ENCODE measurements at regions not wholly inside any gene's neighbourhood (a gene's known extent, or its start where the extent isn't known, plus 50 kb on each side); places are given as distances from the start of the nearest gene placed in this dataset.

- H3K27me3 ChIP-seq (ENCODE audit: control insufficient read depth in 2 of 2, insufficient read depth in 1 of 2, low read length in 1 of 2) = no peaks in the 10 kb centered on the region
- H3K27ac ChIP-seq (ENCODE audit: low read depth in 1 of 2, low read length in 1 of 2) = no peak overlapping the region
- H3K36me3 ChIP-seq (ENCODE audit: control insufficient read depth in 2 of 2, insufficient read depth in 2 of 2, low read length in 1 of 2) = no peaks in the 10 kb centered on the region
- no peak overlapping the region for H3K4me3 ChIP-seq (ENCODE audit: low read length in 2 of 2)
- H3K4me1 ChIP-seq (ENCODE audit: control insufficient read depth in 2 of 2, insufficient read depth in 2 of 2, low read length in 2 of 2) = no peaks in the 10 kb centered on the region
- H3K9me3 ChIP-seq (ENCODE audit: control insufficient read depth in 2 of 2, insufficient read depth in 1 of 2, low read length in 1 of 2) = peaks cover 0 to 9% of the 10 kb centered on the region in 2 donors
- 54% methylated on average over 2 of the region's 2 CpGs for WGBS
- DNase-seq (ENCODE audit: low read depth in 6 of 9, low spot score in 9 of 9) = no peak
These were observed 121.4 kb upstream of the NFIA start for GRCh38 chr1:60960891-60961461.

- Histone ChIP-seq H3K27ac (ENCODE audit: low read depth in 1 of 2, low read length in 1 of 2) (no peak overlapping the region), H3K4me1 (ENCODE audit: control insufficient read depth in 2 of 2, insufficient read depth in 2 of 2, low read length in 2 of 2) (no peaks in the 10 kb centered on the region), H3K27me3 (ENCODE audit: control insufficient read depth in 2 of 2, insufficient read depth in 1 of 2, low read length in 1 of 2) (no peaks in the 10 kb centered on the region), H3K9me3 (ENCODE audit: control insufficient read depth in 2 of 2, insufficient read depth in 1 of 2, low read length in 1 of 2) (no peaks in the 10 kb centered on the region), H3K4me3 (ENCODE audit: low read length in 2 of 2) (no peak overlapping the region), H3K36me3 (ENCODE audit: control insufficient read depth in 2 of 2, insufficient read depth in 2 of 2, low read length in 1 of 2) (no peaks in the 10 kb centered on the region)
- no peak for DNase-seq (ENCODE audit: low read depth in 6 of 9, low spot score in 9 of 9)
- WGBS = 94% methylated on average over 1 of the region's 1 CpG
These were observed 122.7 kb upstream of the NFIA start for GRCh38 chr1:60959701-60960100.

- no peak overlapping the region for H3K27ac ChIP-seq (ENCODE audit: low read depth in 1 of 2, low read length in 1 of 2)
- H3K27me3 ChIP-seq (ENCODE audit: control insufficient read depth in 2 of 2, insufficient read depth in 1 of 2, low read length in 1 of 2) = no peaks in the 10 kb centered on the region
- no peak for DNase-seq (ENCODE audit: low read depth in 6 of 9, low spot score in 9 of 9)
- no peaks in the 10 kb centered on the region for H3K4me1 ChIP-seq (ENCODE audit: control insufficient read depth in 2 of 2, insufficient read depth in 2 of 2, low read length in 2 of 2)
- WGBS = 48% methylated on average over 3 of the region's 3 CpGs
- no peaks in the 10 kb centered on the region for H3K9me3 ChIP-seq (ENCODE audit: control insufficient read depth in 2 of 2, insufficient read depth in 1 of 2, low read length in 1 of 2)
- H3K36me3 ChIP-seq (ENCODE audit: control insufficient read depth in 2 of 2, insufficient read depth in 2 of 2, low read length in 1 of 2) = no peaks in the 10 kb centered on the region
- no peak overlapping the region for H3K4me3 ChIP-seq (ENCODE audit: low read length in 2 of 2)
These were observed 124.4 kb upstream of the NFIA start for GRCh38 chr1:60958001-60958400.

- 97% methylated on average over 3 of the region's 3 CpGs for WGBS
- no peak for DNase-seq (ENCODE audit: low read depth in 6 of 9, low spot score in 9 of 9)
- H3K27ac ChIP-seq (ENCODE audit: low read depth in 1 of 2, low read length in 1 of 2) = no peak overlapping the region
These were observed 125.8 kb upstream of the NFIA start for GRCh38 chr1:60956520-60956919.

GRCh38 chr1:60952612-60953111, 129.7 kb upstream of the NFIA start:
- H3K36me3 ChIP-seq (ENCODE audit: control insufficient read depth in 2 of 2, insufficient read depth in 2 of 2, low read length in 1 of 2) = no peaks in the 10 kb centered on the region
- H3K27ac ChIP-seq (ENCODE audit: low read depth in 1 of 2, low read length in 1 of 2) = no peak overlapping the region
- H3K4me1 ChIP-seq (ENCODE audit: control insufficient read depth in 2 of 2, insufficient read depth in 2 of 2, low read length in 2 of 2) = peaks cover 5 to 9% of the 10 kb centered on the region in 2 donors
- DNase-seq (ENCODE audit: low read depth in 6 of 9, low spot score in 9 of 9) = no peak
- no peak overlapping the region for H3K4me3 ChIP-seq (ENCODE audit: low read length in 2 of 2)
- no peaks in the 10 kb centered on the region for H3K9me3 ChIP-seq (ENCODE audit: control insufficient read depth in 2 of 2, insufficient read depth in 1 of 2, low read length in 1 of 2)
- 97% methylated on average over 10 of the region's 10 CpGs for WGBS
- no peaks in the 10 kb centered on the region for H3K27me3 ChIP-seq (ENCODE audit: control insufficient read depth in 2 of 2, insufficient read depth in 1 of 2, low read length in 1 of 2)

More at GRCh38 chr1:60956520-60956919, 125.8 kb upstream of the NFIA start:
- Histone ChIP-seq H3K36me3 (ENCODE audit: control insufficient read depth in 2 of 2, insufficient read depth in 2 of 2, low read length in 1 of 2) (no peaks in the 10 kb centered on the region), H3K4me1 (ENCODE audit: control insufficient read depth in 2 of 2, insufficient read depth in 2 of 2, low read length in 2 of 2) (no peaks in the 10 kb centered on the region), H3K27me3 (ENCODE audit: control insufficient read depth in 2 of 2, insufficient read depth in 1 of 2, low read length in 1 of 2) (no peaks in the 10 kb centered on the region), H3K4me3 (ENCODE audit: low read length in 2 of 2) (no peak overlapping the region), H3K9me3 (ENCODE audit: control insufficient read depth in 2 of 2, insufficient read depth in 1 of 2, low read length in 1 of 2) (no peaks in the 10 kb centered on the region)

GRCh38 chr1:60950224-60951063, 131.9 kb upstream of the NFIA start:
- no peak for DNase-seq (ENCODE audit: low read depth in 6 of 9, low spot score in 9 of 9)
- Histone ChIP-seq H3K27ac (ENCODE audit: low read depth in 1 of 2, low read length in 1 of 2) (no peak overlapping the region), H3K36me3 (ENCODE audit: control insufficient read depth in 2 of 2, insufficient read depth in 2 of 2, low read length in 1 of 2) (no peaks in the 10 kb centered on the region), H3K9me3 (ENCODE audit: control insufficient read depth in 2 of 2, insufficient read depth in 1 of 2, low read length in 1 of 2) (no peaks in the 10 kb centered on the region), H3K4me1 (ENCODE audit: control insufficient read depth in 2 of 2, insufficient read depth in 2 of 2, low read length in 2 of 2) (peaks cover 5 to 9% of the 10 kb centered on the region in 2 donors), H3K27me3 (ENCODE audit: control insufficient read depth in 2 of 2, insufficient read depth in 1 of 2, low read length in 1 of 2) (no peaks in the 10 kb centered on the region), H3K4me3 (ENCODE audit: low read length in 2 of 2) (no peak overlapping the region)
- WGBS = 89% methylated on average over 9 of the region's 9 CpGs

- no peak overlapping the region for H3K27ac ChIP-seq (ENCODE audit: low read depth in 1 of 2, low read length in 1 of 2)
- H3K4me3 ChIP-seq (ENCODE audit: low read length in 2 of 2) = no peak overlapping the region
- DNase-seq (ENCODE audit: low read depth in 6 of 9, low spot score in 9 of 9) = peak in 1 of 9 donors; percentile 9
- peaks cover 5 to 9% of the 10 kb centered on the region in 2 donors for H3K4me1 ChIP-seq (ENCODE audit: control insufficient read depth in 2 of 2, insufficient read depth in 2 of 2, low read length in 2 of 2)
- H3K9me3 ChIP-seq (ENCODE audit: control insufficient read depth in 2 of 2, insufficient read depth in 1 of 2, low read length in 1 of 2) = no peaks in the 10 kb centered on the region
- H3K36me3 ChIP-seq (ENCODE audit: control insufficient read depth in 2 of 2, insufficient read depth in 2 of 2, low read length in 1 of 2) = no peaks in the 10 kb centered on the region
- no peaks in the 10 kb centered on the region for H3K27me3 ChIP-seq (ENCODE audit: control insufficient read depth in 2 of 2, insufficient read depth in 1 of 2, low read length in 1 of 2)
- WGBS = 92% methylated on average over 3 of the region's 3 CpGs
These were observed 132.5 kb upstream of the NFIA start for GRCh38 chr1:60949826-60950197.

- DNase-seq (ENCODE audit: low read depth in 6 of 9, low spot score in 9 of 9) = peak in 2 of 9 donors; percentile 7 to 32
- Histone ChIP-seq H3K27ac (ENCODE audit: low read depth in 1 of 2, low read length in 1 of 2) (no peak overlapping the region), H3K36me3 (ENCODE audit: control insufficient read depth in 2 of 2, insufficient read depth in 2 of 2, low read length in 1 of 2) (no peaks in the 10 kb centered on the region), H3K4me1 (ENCODE audit: control insufficient read depth in 2 of 2, insufficient read depth in 2 of 2, low read length in 2 of 2) (peaks cover 5 to 9% of the 10 kb centered on the region in 2 donors), H3K4me3 (ENCODE audit: low read length in 2 of 2) (no peak overlapping the region), H3K9me3 (ENCODE audit: control insufficient read depth in 2 of 2, insufficient read depth in 1 of 2, low read length in 1 of 2) (no peaks in the 10 kb centered on the region), H3K27me3 (ENCODE audit: control insufficient read depth in 2 of 2, insufficient read depth in 1 of 2, low read length in 1 of 2) (no peaks in the 10 kb centered on the region)
- WGBS = 18% methylated on average over 5 of the region's 5 CpGs
These were observed 133.1 kb upstream of the NFIA start for GRCh38 chr1:60949154-60949825.

GRCh38 chr1:60948486-60948885, 133.9 kb upstream of the NFIA start:
- H3K27ac ChIP-seq (ENCODE audit: low read depth in 1 of 2, low read length in 1 of 2) = no peak overlapping the region
- H3K4me1 ChIP-seq (ENCODE audit: control insufficient read depth in 2 of 2, insufficient read depth in 2 of 2, low read length in 2 of 2) = peaks cover 5 to 9% of the 10 kb centered on the region in 2 donors
- no peaks in the 10 kb centered on the region for H3K9me3 ChIP-seq (ENCODE audit: control insufficient read depth in 2 of 2, insufficient read depth in 1 of 2, low read length in 1 of 2)
- H3K27me3 ChIP-seq (ENCODE audit: control insufficient read depth in 2 of 2, insufficient read depth in 1 of 2, low read length in 1 of 2) = no peaks in the 10 kb centered on the region
- no peak overlapping the region for H3K4me3 ChIP-seq (ENCODE audit: low read length in 2 of 2)
- 85% methylated on average over 1 of the region's 1 CpG for WGBS
- DNase-seq (ENCODE audit: low read depth in 6 of 9, low spot score in 9 of 9) = no peak
- H3K36me3 ChIP-seq (ENCODE audit: control insufficient read depth in 2 of 2, insufficient read depth in 2 of 2, low read length in 1 of 2) = no peaks in the 10 kb centered on the region

Measured in thymus (tissue), 11 donors.